AG04449 (cell line): ENCODE measurements at regions not wholly inside any gene's neighbourhood (a gene's known extent, or its start where the extent isn't known, plus 50 kb on each side); places are given as distances from the start of the nearest gene placed in this dataset.

ENCODE experiments used
- CTCF ChIA-PET: fragments of 350-600 bp; formaldehyde crosslinking; extraction: SDS; loops from one replicate; lab custom pipeline; 2021; ENCODE audit warnings: antibody characterized with exemption; lab: Yijun Ruan, JAX
- POLR2A ChIA-PET: fragments of 400-600, 350-600 bp; formaldehyde crosslinking; extraction: SDS; loops from one replicate; lab custom pipeline; 2020; ENCODE audit warnings: antibody characterized with exemption, inconsistent platforms; lab: Yijun Ruan, JAX
- DNase-seq: peaks from one replicate; pipeline ENCODE4 v3.0.0-alpha.2; 2010; ENCODE audit warnings: low read depth, low spot score
- H3K4me3 ChIP-seq: 2 replicates; pipeline ENCODE4 v1.5.1; 2011; ENCODE audit warnings: low read depth, mild to moderate bottlenecking, control low read depth, low read length
- TF ChIP-seq, protein P1 (sequence below): IDR thresholded peaks from one replicate; pipeline ENCODE4 v1.5.1; 2011; ENCODE audit warnings: mild to moderate bottlenecking, moderate library complexity, low read length, control low read depth, inconsistent platforms; ENCODE audit not compliant: insufficient read depth; ENCODE audit errors: missing control alignments

DNA sequence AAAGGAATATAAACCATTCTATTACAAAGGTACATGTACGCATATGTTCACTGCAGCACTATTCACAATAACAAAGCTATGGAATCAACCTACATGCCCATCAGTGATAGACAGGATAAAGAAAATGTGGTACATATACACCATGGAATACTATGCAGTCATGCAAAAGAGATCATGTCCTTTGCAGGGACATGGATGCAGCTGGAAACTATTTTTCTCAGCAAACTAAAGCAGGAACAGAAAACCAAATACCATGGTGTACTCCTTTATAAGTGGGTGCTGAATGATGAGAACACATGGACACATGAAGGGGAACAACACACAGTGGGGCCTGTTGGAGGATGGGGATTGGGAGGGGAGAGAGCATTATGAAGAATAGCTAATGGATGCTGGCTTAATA lies 104.6 kb upstream of the CENPW start:
- no peak for DNase-seq
- no peak overlapping the region for H3K4me3 ChIP-seq
- ChIA-PET POLR2A (no interaction called here), CTCF (no interaction called here)
- TF ChIP-seq, protein P1, sequence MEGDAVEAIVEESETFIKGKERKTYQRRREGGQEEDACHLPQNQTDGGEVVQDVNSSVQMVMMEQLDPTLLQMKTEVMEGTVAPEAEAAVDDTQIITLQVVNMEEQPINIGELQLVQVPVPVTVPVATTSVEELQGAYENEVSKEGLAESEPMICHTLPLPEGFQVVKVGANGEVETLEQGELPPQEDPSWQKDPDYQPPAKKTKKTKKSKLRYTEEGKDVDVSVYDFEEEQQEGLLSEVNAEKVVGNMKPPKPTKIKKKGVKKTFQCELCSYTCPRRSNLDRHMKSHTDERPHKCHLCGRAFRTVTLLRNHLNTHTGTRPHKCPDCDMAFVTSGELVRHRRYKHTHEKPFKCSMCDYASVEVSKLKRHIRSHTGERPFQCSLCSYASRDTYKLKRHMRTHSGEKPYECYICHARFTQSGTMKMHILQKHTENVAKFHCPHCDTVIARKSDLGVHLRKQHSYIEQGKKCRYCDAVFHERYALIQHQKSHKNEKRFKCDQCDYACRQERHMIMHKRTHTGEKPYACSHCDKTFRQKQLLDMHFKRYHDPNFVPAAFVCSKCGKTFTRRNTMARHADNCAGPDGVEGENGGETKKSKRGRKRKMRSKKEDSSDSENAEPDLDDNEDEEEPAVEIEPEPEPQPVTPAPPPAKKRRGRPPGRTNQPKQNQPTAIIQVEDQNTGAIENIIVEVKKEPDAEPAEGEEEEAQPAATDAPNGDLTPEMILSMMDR = no peak

DNA sequence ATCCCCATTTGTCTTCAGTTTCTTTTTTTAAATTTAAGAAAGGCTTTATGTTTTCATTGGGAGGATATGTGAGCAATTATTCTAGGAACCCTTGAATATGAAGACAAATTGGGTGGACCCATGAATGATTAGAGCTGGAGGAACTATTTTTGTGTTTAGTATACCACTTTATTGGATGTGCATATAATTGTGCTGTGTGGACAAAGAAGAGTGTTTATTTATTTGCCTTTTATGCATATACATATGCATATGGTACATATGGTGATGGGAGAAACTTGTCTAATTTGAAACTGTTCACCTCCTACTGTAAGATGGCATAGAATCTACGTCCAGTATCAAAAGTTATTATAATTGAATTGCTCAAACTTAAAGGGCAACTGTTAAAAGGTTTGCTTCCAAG lies 94.8 kb upstream of the CENPW start:
- POLR2A ChIA-PET = no interaction called here
- CTCF ChIA-PET = no interaction called here
- H3K4me3 ChIP-seq = no peak overlapping the region
- DNase-seq = no peak
- TF ChIP-seq, protein P1 = no peak

DNA sequence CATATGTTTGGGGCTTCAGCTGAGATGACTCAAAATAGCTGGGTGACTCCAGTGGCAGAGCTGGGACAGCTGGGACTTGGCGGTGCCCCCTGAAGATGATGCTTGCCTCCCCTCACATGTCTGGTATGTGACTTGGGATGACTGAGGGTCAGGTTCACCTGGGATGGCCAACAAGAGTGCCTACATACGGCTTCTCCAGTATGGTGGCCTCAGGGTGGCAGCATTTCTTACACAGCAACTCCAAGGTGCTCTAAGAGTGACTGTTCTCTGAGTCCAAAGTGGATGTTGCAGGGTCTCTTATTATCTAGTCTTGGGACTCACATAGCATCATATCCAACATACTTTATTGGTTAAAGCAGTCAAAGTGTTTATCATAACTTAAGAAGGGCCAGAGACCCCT lies 87.8 kb upstream of the CENPW start:
- TF ChIP-seq, protein P1 = no peak
- CTCF ChIA-PET = no interaction called here
- no peak for DNase-seq
- POLR2A ChIA-PET = no interaction called here
- H3K4me3 ChIP-seq = no peak overlapping the region

DNA sequence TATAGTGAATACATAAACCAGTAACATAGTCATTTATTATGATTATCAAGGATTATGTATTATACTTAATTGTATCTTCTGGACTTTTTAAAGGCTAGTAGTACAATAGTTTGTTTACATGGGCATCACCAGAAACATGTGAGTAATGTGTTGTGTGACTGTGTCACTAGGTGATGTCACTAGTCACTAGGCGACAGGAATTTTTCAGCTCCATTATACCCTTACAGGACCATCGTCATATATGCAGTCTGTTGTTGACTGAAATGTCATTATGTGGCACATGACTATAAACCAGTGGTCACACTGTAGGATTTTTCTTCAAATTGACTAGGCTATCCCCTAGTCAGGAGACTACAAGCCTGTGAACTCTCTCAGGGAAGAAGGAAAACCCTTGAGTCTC lies 86.5 kb upstream of the CENPW start:
- DNase-seq = no peak
- TF ChIP-seq, protein P1 = no peak
- no peak overlapping the region for H3K4me3 ChIP-seq
- CTCF ChIA-PET = no interaction called here
- POLR2A ChIA-PET = no interaction called here

DNA sequence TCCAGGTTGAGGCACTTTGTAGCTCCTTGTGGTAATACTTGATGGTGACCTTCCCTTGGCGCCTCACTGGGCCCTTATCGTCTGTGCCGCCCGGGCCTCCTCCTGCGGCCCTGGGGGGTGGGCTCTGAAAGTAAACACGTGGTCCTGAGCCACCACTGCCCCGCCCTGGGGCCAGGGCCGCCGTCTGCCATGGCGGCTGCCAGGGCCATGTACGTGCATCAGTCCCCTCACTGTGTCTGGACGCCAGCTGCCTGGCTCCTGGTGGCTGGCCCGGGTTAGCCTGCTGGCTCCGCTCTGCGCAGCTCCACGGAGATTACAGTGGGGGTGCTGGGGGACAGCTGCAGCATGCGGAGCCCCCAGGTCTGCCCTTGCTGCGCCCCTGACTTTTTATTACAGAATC lies 81.8 kb upstream of the CENPW start:
- ChIA-PET POLR2A (no interaction called here), CTCF (no interaction called here)
- no peak for DNase-seq
- H3K4me3 ChIP-seq = no peak overlapping the region
- TF ChIP-seq, protein P1 = no peak

DNA sequence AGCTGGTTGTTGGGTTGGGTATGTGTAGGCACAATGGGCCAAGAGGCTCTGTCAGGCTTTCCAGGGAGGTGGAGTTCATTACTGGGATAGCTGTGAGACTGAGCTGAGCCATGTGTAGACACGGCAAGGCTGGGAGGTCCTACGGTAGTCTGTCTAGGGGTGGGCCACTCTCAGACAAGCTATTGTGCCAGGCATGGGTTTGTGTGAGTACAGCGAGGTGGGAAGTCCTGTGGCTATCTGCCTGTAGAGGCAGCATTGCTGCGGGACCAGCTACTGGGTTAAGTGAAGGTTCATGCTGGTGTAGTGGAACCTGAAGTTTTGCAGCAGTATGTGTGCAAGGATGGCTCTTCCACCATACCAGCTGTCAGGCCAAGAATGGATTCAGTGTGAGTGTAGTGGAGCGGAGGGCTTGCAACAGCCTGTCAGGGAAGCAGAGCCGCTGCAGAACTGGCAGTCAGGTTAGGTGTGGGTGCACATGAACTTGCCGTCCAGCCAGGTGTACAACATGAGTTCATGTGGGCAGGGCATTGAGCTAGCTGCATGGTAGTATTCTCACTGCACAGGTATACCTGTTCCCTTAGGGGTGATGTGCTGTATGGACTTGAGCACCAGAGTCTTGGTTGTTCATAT lies 78.0 kb upstream of the CENPW start:
- TF ChIP-seq, protein P1 = no peak
- no peak overlapping the region for H3K4me3 ChIP-seq
- CTCF ChIA-PET = no interaction called here
- POLR2A ChIA-PET = no interaction called here
- no peak for DNase-seq
